Heart left ventricle (tissue), 16 donors: ENCODE measurements at regions not wholly inside any gene's neighbourhood (a gene's known extent, or its start where the extent isn't known, plus 50 kb on each side); places are given as distances from the start of the nearest gene placed in this dataset.
A peak's percentile ranks its signal among the peaks of the same experiment; 100 is the strongest.

Source experiments
- ATAC-seq, 4 donors: fragments of 200-7000 bp; cut with Tn5 transposase; one replicate each; pipeline ENCODE4 v1.9.1; 2020 to 2022; ENCODE audit warnings: moderate library complexity in 4 of 4, mild to moderate bottlenecking in 3 of 4, moderate number of reproducible peaks in 1 of 4
- DNase-seq, 5 donors: peaks; one replicate each; pipeline ENCODE4 v3.0.0-alpha.2; 2020
- H3K27ac ChIP-seq, 12 donors: fragments of 200-600 bp; sonication (generic) in 4 of 12; one replicate each; pipeline versions ENCODE4 v1.5.0 to v1.8.0; 2016 to 2022; ENCODE audit warnings: mild to moderate bottlenecking in 2 of 12
- H3K27me3 ChIP-seq, 9 donors: fragments of 200-600 bp; sonication (generic) in 2 of 9; one replicate each; pipeline versions ENCODE4 v1.5.1 to v1.8.0; 2016 to 2022; ENCODE audit warnings: mild to moderate bottlenecking in 3 of 9
- H3K36me3 ChIP-seq, 9 donors: fragments of 200-600 bp; sonication (generic) in 2 of 9; one replicate each; pipeline versions ENCODE4 v1.5.0 to v1.8.0; 2018 to 2022; ENCODE audit warnings: mild to moderate bottlenecking in 2 of 9
- H3K4me1 ChIP-seq, 12 donors: fragments of 200-600 bp; sonication (generic) in 4 of 12; one replicate each; pipeline versions ENCODE4 v1.5.0 to v1.8.0; 2016 to 2022; ENCODE audit warnings: mild to moderate bottlenecking in 3 of 12
- H3K4me3 ChIP-seq, 12 donors: fragments of 200-600 bp; sonication (generic) in 4 of 12; one replicate each; pipeline versions ENCODE4 v1.5.0 to v1.8.0; 2017 to 2022; ENCODE audit warnings: mild to moderate bottlenecking in 9 of 12, moderate library complexity in 4 of 12
- H3K9me3 ChIP-seq, 12 donors: fragments of 200-600 bp; sonication (generic) in 4 of 12; one replicate each; pipeline versions ENCODE4 v1.5.0 to v1.8.0; 2016 to 2022; ENCODE audit warnings: mild to moderate bottlenecking in 1 of 12
- CTCF ChIP-seq, 12 donors: fragments of 200-600 bp; sonication (generic) in 4 of 12; IDR thresholded peaks; one replicate each; pipeline versions ENCODE4 v1.5.0 to v1.8.0; 2018 to 2022; ENCODE audit warnings: antibody characterized with exemption in 12 of 12, mild to moderate bottlenecking in 5 of 12
- POLR2A ChIP-seq, 2 donors: fragments of 450-650 bp; IDR thresholded peaks; one replicate each; pipeline ENCODE4 v1.6.1; 2017; ENCODE audit warnings: antibody characterized with exemption in 2 of 2, mild to moderate bottlenecking in 2 of 2, moderate library complexity in 2 of 2
- WGBS, 4 donors: extraction: QIAGEN DNeasy Blood & Tissue Kit in 2 of 4; methylation state at CpG; one replicate each; pipeline versions ENCODE4 v1.1.5 to v1.1.7; 2013 to 2018; 5-methylcytosine and 5-hydroxymethylcytosine counted together
- intact Hi-C, 10 donors: fragments of 100-400 bp; cut with DNase I; formaldehyde crosslinking; loops; one replicate each; pipeline versions ENCODE4 v1.11.1 to v1.14.2; 2022
- donor health status: ischemic (EF 13 %, LVEDD 7.1; RV severe dilation, severe dysfunction).
- donor health status: healthy with polysubstance abuse.
- donor health status: DM: no; HTN: yes; CAD: no.
- donor health status: DM: no; HTN: no; CAD: no.
- donor health status: ischemic (EF 25% LVEDD 6.9; RV normal size, moderate dysfunction).
- donor health status: ischemic (EF 25% LVEDD 5.7; RV mildly dilated, moderate dysfunction).
- donor health status: healthy.
- donor health status: DM: yes; HTN: yes; CAD: no.
- donor health status: ischemic (EF 35%, LVEDD 5.7; RV mildly dilated, moderate dysfunction).
- donor health status: nonischemic (EF 11% LVEDD 7.7; RV severe dilation, severe dysfunction).
- donor health status: DM: yes; HTN: yes; CAD: no.
- donor health status: PGD.
- donor health status: ischemic (EF 29% LVEDD 5.4; RV normal size, mild dysfunction).
- donor health status: nonischemic (EF 23%, LVEDD 6.1; RV moderate dilation, normal function).

DNA sequence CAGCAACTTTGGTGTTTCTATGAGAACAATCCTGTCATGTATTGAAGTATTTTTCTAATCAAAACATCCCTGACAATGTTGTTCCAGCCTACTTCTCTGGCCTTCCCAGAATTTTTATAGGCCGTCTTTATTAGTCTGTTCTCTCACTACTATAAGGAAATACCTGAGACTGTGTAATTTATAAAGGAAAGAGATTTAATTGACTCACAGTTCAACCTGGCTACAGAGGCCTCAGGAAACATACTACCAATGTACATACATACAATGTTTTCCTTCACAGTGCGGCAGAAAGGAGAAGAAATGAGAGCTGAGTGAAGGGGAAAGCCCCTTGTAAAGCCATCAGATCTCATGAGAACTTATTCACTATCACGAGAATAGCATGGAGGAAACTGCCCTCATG, 484.7 kb upstream of the PODXL start:
- Histone ChIP-seq H3K36me3 (no peaks in the 10 kb centered on the region), H3K27ac (no peak overlapping the region), H3K4me1 (peaks cover 0 to under 1% (median 0%) of the 10 kb centered on the region in 12 donors), H3K9me3 (peaks cover 0 to 5% (median 0%) of the 10 kb centered on the region in 12 donors), H3K4me3 (no peak overlapping the region), H3K27me3 (peaks cover 0 to 8% (median 0%) of the 10 kb centered on the region in 9 donors)
- intact Hi-C loops, result loop anchor here in 2 of 10 donors (10.0 kb wide), 2 partner anchors 96 to 346 kb away; no protein-coding TSS in a partner anchor
- DNase-seq (no peak), ATAC-seq (no peak)
- TF ChIP-seq POLR2A (IDR thresholded peaks at IDR 0.05), result no peak
- no peak for TF ChIP-seq CTCF (IDR thresholded peaks at IDR 0.05)
- WGBS, 4 donors, result 87 to 94% (median 90%) methylated on average over 3 of the region's 3 CpGs

- 50 to 67% (median 54%) methylated on average over 9 of the region's 9 CpGs for WGBS, 4 donors
- no peaks in the 10 kb centered on the region for H3K9me3 ChIP-seq
- peaks cover 0 to 16% (median 3%) of the 10 kb centered on the region in 12 donors for H3K4me1 ChIP-seq
- H3K36me3 ChIP-seq, result no peaks in the 10 kb centered on the region
- DNase-seq (no peak), ATAC-seq (peak in 3 of 4 donors; percentile 15 to 57 (median 22))
- no peak overlapping the region for H3K27ac ChIP-seq
- H3K4me3 ChIP-seq, result no peak overlapping the region
- H3K27me3 ChIP-seq, result peaks cover 0 to 8% (median 0%) of the 10 kb centered on the region in 9 donors
- TF ChIP-seq CTCF (IDR thresholded peaks at IDR 0.05) (no peak), POLR2A (IDR thresholded peaks at IDR 0.05) (no peak)
- intact Hi-C loops, result no loop called here
Measured at GRCh38 chr7:132035517-132036362, 479.3 kb upstream of the PODXL start.

DNA sequence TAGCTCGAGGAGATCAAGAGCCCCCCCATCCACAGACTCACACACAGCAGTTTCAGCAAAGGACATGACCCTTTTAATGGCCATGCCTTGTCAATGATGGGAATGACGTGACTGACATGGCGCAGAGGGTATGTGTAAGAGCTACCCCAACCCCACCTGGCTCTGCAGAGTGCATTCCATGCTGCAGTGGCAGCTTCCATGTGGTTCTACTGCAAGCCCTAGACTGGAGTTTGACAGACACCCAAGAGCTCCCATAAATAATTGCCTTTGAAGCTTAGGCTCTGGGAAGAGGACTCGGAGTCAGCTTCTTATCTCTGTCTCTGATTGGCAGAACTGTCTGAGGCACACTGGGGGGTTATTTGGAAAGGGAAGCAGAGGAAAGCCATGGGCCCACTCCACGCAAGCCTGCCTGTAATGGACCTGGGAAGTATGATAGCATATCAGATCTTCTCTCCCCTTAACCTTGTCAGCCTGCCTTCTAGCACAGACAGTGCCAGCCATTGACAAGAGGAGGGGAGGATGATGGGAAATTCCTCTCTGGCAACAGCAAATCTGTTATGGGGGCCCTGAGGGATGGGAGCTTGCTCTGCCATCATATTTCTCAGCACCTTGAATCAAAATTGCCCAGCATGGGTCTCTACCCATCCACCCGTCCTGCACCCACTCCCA, 478.5 kb upstream of the PODXL start:
- Histone ChIP-seq H3K9me3 (no peaks in the 10 kb centered on the region), H3K36me3 (no peaks in the 10 kb centered on the region), H3K27me3 (peaks cover 0 to 8% (median 0%) of the 10 kb centered on the region in 9 donors), H3K27ac (no peak overlapping the region), H3K4me3 (no peak overlapping the region), H3K4me1 (peaks cover 0 to 24% (median 6%) of the 10 kb centered on the region in 12 donors)
- peak in 2 of 4 donors; percentile 51 to 67 for ATAC-seq
- WGBS, 4 donors, result 33 to 62% (median 52%) methylated on average over 6 of the region's 6 CpGs
- intact Hi-C loops, result no loop called here
- no peak for DNase-seq
- TF ChIP-seq POLR2A (IDR thresholded peaks at IDR 0.05) (no peak), CTCF (IDR thresholded peaks at IDR 0.05) (no peak)

- H3K4me1 ChIP-seq, result peaks cover 0 to 27% (median 6%) of the 10 kb centered on the region in 12 donors
- no peaks in the 10 kb centered on the region for H3K36me3 ChIP-seq
- no peak overlapping the region for H3K4me3 ChIP-seq
- no peak for DNase-seq
- ATAC-seq, result peak in 1 of 4 donors; percentile 29
- TF ChIP-seq POLR2A (IDR thresholded peaks at IDR 0.05) (no peak), CTCF (IDR thresholded peaks at IDR 0.05) (no peak)
- peak overlapping the region in 1 of 12 donors; percentile 75 for H3K27ac ChIP-seq
- WGBS, 4 donors, result 87 to 96% (median 92%) methylated on average over 2 of the region's 2 CpGs
- intact Hi-C loops, result no loop called here
- H3K27me3 ChIP-seq, result no peaks in the 10 kb centered on the region
- no peaks in the 10 kb centered on the region for H3K9me3 ChIP-seq
Measured at GRCh38 chr7:132030883-132031282, 474.5 kb upstream of the PODXL start.
